SKM-1 (cell line): ENCODE measurements at regions not wholly inside any gene's neighbourhood (a gene's known extent, or its start where the extent isn't known, plus 50 kb on each side); places are given as distances from the start of the nearest gene placed in this dataset.
"Not testable (repeated sequence)": the region's sequence is repeated elsewhere in the genome, so short reads cannot be mapped to it uniquely, and the experiment has no call there.

Experiments used
- DNase-seq: peaks from one replicate; lab custom pipeline; 2025; ENCODE audit not compliant: unreplicated experiment; lab: John Stamatoyannopoulos, UW

DNA sequence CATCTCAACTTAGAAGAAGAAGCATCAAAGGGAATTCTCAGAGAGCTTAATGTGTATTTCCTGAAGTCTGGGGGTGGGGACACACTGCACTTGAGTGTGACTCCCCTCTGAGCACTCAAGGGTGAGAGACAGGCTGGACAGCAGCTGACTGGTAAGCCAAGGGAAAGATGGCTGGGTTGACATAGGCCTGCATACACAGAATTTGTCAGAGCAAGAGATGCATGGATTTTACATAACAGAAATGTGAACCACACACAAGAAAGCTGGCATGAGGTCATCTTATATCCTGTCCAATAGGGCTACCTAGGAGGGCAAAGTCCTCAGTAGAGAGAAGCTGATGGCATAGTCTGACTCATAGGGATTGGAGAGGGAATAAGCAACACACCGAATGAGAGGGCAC lies 114.3 kb upstream of the EPB41L4A start:
- no peak for DNase-seq

DNA sequence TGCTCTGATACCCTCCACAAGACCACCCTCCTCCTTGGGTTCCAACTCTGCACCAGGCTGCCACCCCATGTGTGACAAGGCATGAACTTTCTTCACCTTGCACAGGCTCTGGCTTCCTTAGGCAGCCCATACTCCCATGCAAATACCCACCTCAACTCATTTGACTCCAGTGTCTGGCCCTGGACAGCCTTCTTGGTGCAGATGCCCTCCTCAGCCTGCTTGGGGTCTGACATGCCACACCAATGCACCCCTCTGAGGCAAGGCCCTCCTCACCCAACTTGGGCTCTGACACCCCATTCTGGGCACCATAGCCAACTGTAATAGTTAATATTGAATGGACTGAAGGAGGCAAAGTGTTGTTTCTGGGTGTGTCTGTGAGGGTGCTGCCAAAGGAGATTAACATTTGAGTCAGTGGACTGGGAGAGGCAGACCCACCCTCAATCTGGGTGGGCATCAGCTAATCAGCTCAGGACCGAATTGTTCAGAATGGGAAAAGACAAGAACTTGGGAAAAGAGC lies 115.0 kb upstream of the EPB41L4A start:
- DNase-seq: no peak

DNA sequence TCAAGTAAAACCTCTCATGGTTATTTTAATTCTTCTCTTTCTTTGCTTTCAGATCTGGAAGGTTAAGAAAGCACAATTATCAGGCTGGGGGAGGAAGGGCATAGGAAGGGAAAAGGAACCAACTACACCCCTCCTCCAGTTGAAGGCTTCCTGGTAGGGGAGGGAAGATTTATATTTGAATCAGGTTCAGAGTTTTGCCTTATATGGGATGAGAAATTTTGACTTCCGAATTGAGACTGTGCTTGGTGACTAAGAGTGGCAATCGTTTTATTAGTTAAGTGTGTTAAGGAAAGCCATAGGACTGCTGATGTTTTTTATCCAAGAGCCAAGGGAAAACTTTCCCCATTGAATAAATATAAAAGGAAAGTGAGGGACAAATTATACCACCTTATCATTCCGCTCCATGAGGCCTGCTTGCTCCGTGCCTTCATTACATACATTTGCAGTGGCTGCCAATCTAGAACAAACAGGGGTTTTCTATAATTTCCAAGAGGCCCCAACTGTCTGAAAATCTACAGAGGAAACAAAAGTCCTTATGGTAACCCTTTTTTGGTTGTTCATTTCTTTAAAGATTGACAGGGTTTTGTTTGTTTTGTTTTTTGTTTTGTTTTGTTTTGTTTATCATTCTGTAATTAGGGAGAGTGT lies 115.7 kb upstream of the EPB41L4A start:
- DNase-seq: no peak

- no peak for DNase-seq
These were observed 116.3 kb upstream of the EPB41L4A start for GRCh38 chr5:112535356-112535755.

DNA sequence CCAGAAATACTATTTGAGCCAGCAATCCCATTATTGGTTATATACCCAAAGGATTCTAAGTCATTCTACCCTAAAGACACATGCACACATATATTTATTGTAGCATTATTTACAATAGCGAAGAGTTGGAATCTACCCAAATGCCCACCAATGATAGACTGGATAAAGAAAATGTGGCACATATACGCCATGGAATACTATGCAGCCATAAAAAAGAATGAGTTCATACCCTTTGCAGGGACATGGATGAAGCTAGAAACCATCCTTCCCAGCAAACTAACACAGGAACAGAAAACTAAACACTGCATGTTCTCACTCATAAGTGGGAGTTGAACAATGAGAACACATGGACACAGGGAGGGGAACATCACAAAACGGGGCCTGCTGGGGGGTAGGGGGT lies 125.5 kb upstream of the EPB41L4A start:
- not testable (repeated sequence) for DNase-seq

GRCh38 chr5:112546946-112547592 lies 128.0 kb upstream of the EPB41L4A start:
- DNase-seq: no peak

- no peak for DNase-seq
These were observed 129.3 kb upstream of the EPB41L4A start for GRCh38 chr5:112548246-112548881.

GRCh38 chr5:112549127-112549526 lies 130.1 kb upstream of the EPB41L4A start:
- DNase-seq: no peak

DNA sequence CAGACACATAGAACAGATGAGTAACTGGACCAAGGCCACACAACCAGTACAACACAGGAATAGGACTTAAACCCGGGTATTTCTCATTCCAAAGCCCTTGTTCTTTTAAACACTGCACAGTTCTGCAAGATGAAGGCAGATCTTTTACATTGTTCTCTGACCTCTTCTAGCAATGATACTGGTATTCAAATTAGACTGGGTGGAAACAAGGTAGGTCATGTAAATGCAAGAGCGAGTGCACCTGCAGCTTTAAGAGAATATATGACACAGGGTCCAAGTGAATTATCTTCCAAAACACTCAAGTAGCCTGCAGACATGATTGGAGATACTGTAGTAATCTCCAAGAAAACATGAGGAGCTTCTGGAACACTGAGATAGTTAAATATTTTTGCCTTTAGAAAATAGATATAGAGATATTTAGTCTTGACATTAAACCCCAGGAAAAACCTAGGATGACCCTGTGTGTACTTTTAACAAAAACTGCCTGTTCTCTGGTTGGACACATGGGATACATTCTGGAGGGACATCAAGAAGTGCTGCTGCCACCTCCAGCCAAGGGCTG lies 130.6 kb upstream of the EPB41L4A start:
- no peak for DNase-seq

DNA sequence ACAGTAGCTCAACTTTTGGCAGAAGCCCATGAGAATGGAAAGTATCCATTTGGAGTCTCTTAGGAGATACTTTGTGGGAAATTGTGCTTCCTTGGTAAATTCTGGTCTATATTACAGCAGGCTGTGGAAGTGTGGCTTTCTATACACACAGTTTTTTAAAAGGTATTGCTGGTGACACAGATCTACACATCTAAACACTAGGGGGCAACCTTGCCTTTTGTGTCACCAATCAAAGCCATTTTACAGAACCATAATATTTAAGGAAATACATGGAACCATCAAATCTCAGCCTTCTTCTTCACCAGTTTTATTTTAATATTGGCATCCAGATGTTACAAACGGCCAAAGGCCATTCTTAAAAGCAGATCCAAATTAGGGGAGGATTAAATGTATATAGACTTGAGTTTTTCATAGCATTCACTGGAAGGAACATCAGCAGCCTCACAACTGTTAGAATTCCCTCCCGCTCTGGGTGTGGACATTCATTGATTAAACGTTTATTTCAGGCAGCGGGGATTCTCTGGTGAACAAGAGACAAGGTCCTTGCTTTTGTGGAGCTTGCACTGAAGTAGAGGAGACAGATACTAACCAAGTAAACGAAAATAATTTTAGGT lies 132.4 kb upstream of the EPB41L4A start:
- DNase-seq: peak; percentile 62

DNA sequence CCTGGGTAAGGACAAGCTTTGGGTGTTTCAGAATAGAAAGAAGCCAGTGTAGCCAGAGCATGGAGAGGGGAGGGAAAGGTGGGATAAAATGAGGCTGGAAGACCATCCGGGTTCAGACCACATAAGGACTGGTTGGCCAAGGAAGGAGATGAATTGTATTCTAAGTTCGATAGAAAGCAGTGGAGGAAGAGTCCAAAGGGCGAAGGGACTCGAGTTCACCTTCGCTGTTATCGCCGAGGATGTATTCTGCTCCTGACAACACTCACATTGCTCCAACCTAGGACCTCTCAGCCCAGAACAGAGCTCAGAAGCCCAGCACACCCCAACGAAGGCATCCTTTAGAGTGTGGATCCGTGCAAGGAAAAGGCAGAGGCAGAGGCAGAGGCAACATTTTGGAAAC lies 133.1 kb upstream of the EPB41L4A start:
- no peak for DNase-seq

GRCh38 chr5:112552791-112553190 lies 133.7 kb upstream of the EPB41L4A start:
- no peak for DNase-seq

DNA sequence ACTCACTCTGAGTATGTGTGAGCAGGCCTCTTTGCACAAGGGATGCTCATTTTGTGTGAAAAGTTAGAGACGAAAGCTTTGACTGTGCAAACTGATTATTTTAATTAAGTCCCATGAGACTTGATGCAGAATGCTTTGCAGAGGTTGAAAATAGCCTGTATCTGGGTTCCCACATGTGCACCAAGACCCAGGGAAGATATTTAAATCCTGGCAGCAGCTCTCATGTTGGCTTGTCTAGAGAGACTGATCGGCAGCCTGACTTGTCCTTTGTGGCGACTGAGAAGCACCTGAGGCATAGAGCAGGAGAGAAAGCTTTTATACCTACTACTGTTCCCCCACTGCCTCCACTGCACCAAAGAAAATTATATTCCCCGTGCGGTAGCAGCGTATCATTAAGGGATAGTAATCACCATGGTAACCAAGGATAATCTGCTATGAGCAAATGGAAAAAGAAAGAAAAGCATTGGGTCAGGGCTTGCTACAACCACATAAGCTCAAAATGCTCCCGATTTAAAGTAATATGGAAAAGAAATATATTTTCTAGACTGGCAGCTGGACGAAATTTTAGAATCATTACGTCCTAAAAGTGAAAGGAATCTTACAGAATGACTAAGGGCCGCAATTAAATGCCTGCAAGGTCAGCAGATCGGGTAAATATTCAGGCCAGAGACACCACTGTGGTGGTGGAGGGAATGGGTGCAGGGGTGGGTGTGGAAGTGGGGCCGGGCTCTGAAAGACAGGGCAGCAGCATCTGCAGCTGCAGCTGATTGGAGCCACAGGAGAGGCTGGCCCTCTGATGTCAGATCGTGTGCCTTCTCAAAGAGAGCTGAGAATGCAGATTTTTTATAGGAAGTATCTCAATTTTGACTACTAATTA lies 135.3 kb upstream of the EPB41L4A start:
- DNase-seq: no peak

DNA sequence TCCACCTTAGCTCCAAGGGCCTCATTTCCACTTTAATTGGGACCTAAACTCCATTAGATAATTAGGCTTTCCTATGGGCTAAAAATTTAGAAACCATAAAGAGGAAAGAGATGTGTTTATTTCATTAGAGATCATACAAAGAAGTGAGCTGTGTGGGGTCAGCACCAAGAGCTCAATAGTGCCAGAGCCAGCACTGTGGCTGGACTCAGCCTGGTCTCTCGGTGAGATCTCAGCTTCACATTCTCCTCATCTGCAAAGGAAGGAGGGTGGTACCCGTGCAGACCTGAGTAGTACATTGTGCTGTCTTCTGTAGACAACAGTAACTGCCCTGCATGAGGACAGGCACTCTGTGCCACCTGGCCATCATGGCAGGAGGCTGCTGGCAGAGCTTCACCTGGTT lies 136.1 kb upstream of the EPB41L4A start:
- DNase-seq: no peak

DNA sequence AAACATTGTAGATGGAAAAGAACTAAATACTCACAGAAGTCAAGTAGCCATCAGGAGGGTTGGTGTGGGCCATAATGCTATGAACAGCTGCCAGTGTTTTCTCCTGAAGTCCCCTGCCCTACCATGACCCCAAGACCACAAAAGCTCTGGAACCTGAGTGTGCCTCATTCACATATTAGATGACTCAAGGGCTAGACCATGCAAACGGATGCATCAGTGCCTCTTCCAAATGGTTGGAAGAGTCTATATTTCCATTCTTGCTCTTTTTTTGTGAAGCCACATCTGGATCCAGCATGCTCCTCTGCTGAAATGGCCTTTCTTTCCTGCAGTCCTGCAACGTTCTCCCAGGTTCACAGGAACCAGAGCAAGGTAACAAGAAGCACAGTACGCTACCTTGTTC lies 136.6 kb upstream of the EPB41L4A start:
- no peak for DNase-seq

DNA sequence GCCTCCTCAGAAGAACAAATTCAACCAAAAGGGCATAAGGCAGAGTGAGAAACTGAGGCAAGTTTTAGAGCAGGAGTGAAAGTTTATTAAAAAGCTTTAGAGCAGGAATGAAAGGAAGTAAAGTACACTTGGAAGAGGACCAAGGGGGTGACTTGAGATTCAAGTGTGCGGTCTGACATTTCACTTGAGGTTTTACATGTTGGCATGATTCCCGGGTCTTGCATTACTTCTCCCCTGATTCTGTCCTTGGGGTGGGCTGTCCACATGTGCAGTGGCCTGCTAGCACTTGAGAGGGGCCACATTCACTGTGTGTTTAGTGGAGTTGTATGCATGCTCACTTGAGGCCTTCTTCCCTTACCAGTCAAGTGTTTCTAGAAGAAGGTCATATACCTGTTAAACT lies 140.4 kb upstream of the EPB41L4A start:
- DNase-seq: not testable (repeated sequence)

DNA sequence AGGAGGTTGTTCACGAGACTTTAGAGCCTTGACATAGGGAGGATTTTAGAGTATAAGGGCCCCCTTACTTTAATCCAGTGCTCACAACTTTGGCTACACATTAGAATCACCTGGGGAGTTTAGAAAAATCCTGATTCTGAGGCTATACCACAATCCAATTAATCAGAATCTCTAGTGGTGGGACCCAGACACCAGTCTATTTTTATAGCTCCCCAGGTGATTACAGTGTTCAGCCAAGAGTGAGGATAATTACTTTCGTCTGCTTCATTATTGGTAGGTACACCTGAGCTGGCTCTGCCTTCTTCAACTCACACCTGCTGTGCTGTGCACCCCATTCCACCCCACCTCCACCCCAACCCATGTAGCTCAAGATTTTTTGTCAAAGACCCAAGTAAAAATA lies 141.3 kb upstream of the EPB41L4A start:
- DNase-seq: no peak

- DNase-seq: no peak
These were observed 144.2 kb upstream of the EPB41L4A start for GRCh38 chr5:112563169-112563826.

GRCh38 chr5:112566251-112566650 lies 147.2 kb upstream of the EPB41L4A start:
- no peak for DNase-seq

DNA sequence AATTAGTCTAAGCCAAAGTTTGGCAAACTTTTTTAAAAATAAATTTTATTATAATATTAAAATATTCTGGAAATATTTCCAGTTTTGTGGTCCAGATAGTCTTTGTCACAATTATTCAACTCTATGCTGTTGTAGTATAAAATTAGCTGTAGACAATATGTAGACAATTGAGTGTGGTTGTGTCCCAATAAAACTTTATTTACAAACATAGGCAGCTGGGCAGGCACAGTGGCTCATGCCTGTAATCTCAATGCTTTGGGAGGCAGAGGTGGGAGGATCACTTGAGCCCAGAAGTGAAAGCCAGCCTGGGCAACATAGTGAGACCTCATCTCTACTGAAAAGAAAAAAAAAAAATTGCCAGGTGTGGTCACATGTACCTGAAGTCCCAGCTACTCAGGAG lies 150.5 kb upstream of the EPB41L4A start:
- DNase-seq: no peak
